H1 (cell line): ENCODE measurements at regions not wholly inside any gene's neighbourhood (a gene's known extent, or its start where the extent isn't known, plus 50 kb on each side); places are given as distances from the start of the nearest gene placed in this dataset.

ENCODE experiments used
- CTCF ChIA-PET: fragments of 300-600 bp; sonication (Branson Sonifier 250); formaldehyde crosslinking; loops from one replicate; lab custom pipeline; 2021; ENCODE audit not compliant: partially characterized antibody; lab: Charles Lee
- POLR2A ChIA-PET: fragments of 300-600 bp; sonication (Branson Sonifier 250); formaldehyde crosslinking; loops from one replicate; lab custom pipeline; 2021; ENCODE audit warnings: inconsistent platforms; ENCODE audit not compliant: partially characterized antibody; lab: Charles Lee
- DNase-seq, 2 experiments: peaks; one replicate each; pipeline versions ENCODE4 v3.0.0 to v3.0.0-alpha.2; 2010 to 2022; ENCODE audit warnings: low spot score in 2 of 2, low read depth in 1 of 2, mixed read lengths in 1 of 2
- FAIRE-seq: peaks from 2 replicates; lab custom pipeline; 2011; peaks lifted over from hg19 to GRCh38; lab: Jason Lieb, UNC
- H2AFZ ChIP-seq: 2 replicates; pipeline ENCODE4 v1.8.1; 2012; ENCODE audit warnings: low read length, inconsistent platforms
- H2AK5ac ChIP-seq: 2 replicates; pipeline ENCODE4 v1.6.1; 2013; ENCODE audit warnings: low read depth, low read length
- H2BK120ac ChIP-seq: replicated peaks from 2 replicates; pipeline ENCODE3; 2013; ENCODE audit warnings: low read depth, low read length, inconsistent platforms
- H2BK12ac ChIP-seq: 2 replicates; pipeline ENCODE4 v1.6.1; 2013; ENCODE audit warnings: low read depth, low read length
- H2BK15ac ChIP-seq: 2 replicates; pipeline ENCODE4 v1.6.1; 2013; ENCODE audit warnings: low read length
- H2BK20ac ChIP-seq: 2 replicates; pipeline ENCODE4 v1.6.1; 2013; ENCODE audit warnings: low read length
- H2BK5ac ChIP-seq: 2 replicates; pipeline ENCODE4 v1.6.1; 2013; ENCODE audit warnings: low read depth, low read length
- H3K14ac ChIP-seq: 2 replicates; pipeline ENCODE4 v1.6.1; 2013; ENCODE audit warnings: inconsistent platforms; ENCODE audit not compliant: insufficient read length
- H3K18ac ChIP-seq: 2 replicates; pipeline ENCODE4 v1.6.1; 2013; ENCODE audit warnings: low read length; ENCODE audit errors: extremely low read depth
- H3K23ac ChIP-seq: 2 replicates; pipeline ENCODE4 v1.6.1; 2013; ENCODE audit warnings: inconsistent platforms; ENCODE audit not compliant: insufficient read length
- H3K23me2 ChIP-seq: 2 replicates; pipeline ENCODE4 v1.6.1; 2013; ENCODE audit warnings: low read depth, low read length
- H3K27ac ChIP-seq: 2 replicates; pipeline ENCODE4 v1.6.1; 2011; ENCODE audit warnings: low read depth, low read length, inconsistent platforms
- H3K27me3 ChIP-seq, 4 experiments: replicated peaks in 1 of 4; 1 replicate in 1 of 4; 2 replicates in 3 of 4; pipeline versions ENCODE4 v1.6.1 to v1.8.1; 2011 to 2013; ENCODE audit warnings: low read length in 3 of 4, mild to moderate bottlenecking in 3 of 4, inconsistent platforms in 2 of 4, mixed read lengths in 2 of 4, moderate library complexity in 1 of 4; ENCODE audit not compliant: control insufficient read depth in 3 of 4, insufficient read depth in 3 of 4; ENCODE audit errors: extremely low read depth in 1 of 4
- H3K36me3 ChIP-seq, 4 experiments: 2 replicates each; pipeline versions ENCODE4 v1.6.1 to v1.8.1; 2011 to 2013; ENCODE audit warnings: mild to moderate bottlenecking in 4 of 4, low read length in 3 of 4, moderate library complexity in 2 of 4, control low read depth in 1 of 4, inconsistent platforms in 1 of 4; ENCODE audit not compliant: insufficient read depth in 4 of 4, control insufficient read depth in 2 of 4
- H3K4ac ChIP-seq: replicated peaks from 2 replicates; pipeline ENCODE3; 2013; ENCODE audit warnings: low read length, low read depth, mixed read lengths, inconsistent platforms; ENCODE audit not compliant: insufficient read length
- H3K4me1 ChIP-seq, 4 experiments: replicated peaks in 1 of 4; 1 replicate in 1 of 4; 2 replicates in 3 of 4; pipeline versions ENCODE4 v1.6.1 to v1.8.1; 2011 to 2013; ENCODE audit warnings: low read length in 3 of 4, inconsistent platforms in 2 of 4, mixed read lengths in 1 of 4; ENCODE audit not compliant: insufficient read depth in 4 of 4, control insufficient read depth in 3 of 4
- H3K4me2 ChIP-seq, 2 experiments: 2 replicates each; pipeline versions ENCODE4 v1.6.1 to v1.8.1; 2011 to 2013; ENCODE audit warnings: low read depth in 2 of 2, low read length in 2 of 2, control low read depth in 1 of 2, inconsistent platforms in 1 of 2, mild to moderate bottlenecking in 1 of 2; ENCODE audit not compliant: insufficient read depth in 1 of 2
- H3K4me3 ChIP-seq, 4 experiments: fragments of 200-600, 300-600 bp in 1 of 4; sonication (generic), shearing (Covaris generic), sonication (Bioruptor Twin) in 1 of 4; 2 replicates each; pipeline versions ENCODE4 v1.5.1 to v1.8.1; 2011 to 2016; ENCODE audit warnings: low read length in 4 of 4, low read depth in 3 of 4, control low read depth in 2 of 4, inconsistent platforms in 2 of 4, mild to moderate bottlenecking in 2 of 4, mixed read lengths in 1 of 4, moderate library complexity in 1 of 4; ENCODE audit not compliant: insufficient read depth in 2 of 4; ENCODE audit errors: extremely low read depth in 1 of 4
- H3K56ac ChIP-seq: replicated peaks from 2 replicates; pipeline ENCODE3; 2013; ENCODE audit warnings: low read depth, mild to moderate bottlenecking, mixed read lengths, low read length, inconsistent platforms; ENCODE audit not compliant: insufficient read length
- H3K79me1 ChIP-seq: 2 replicates; pipeline ENCODE4 v1.6.1; 2013; ENCODE audit warnings: low read depth, low read length, control low read depth
- H3K79me2 ChIP-seq, 2 experiments: 2 replicates each; pipeline versions ENCODE4 v1.6.1 to v1.8.1; 2012 to 2013; ENCODE audit warnings: low read length in 2 of 2, mild to moderate bottlenecking in 2 of 2, inconsistent platforms in 1 of 2; ENCODE audit not compliant: insufficient read depth in 2 of 2, control insufficient read depth in 1 of 2
- H3K9ac ChIP-seq, 4 experiments: replicated peaks in 1 of 4; 1 replicate in 1 of 4; 2 replicates in 3 of 4; pipeline versions ENCODE4 v1.6.1 to v1.8.1; 2011 to 2013; ENCODE audit warnings: low read depth in 3 of 4, low read length in 3 of 4, control low read depth in 2 of 4, mild to moderate bottlenecking in 2 of 4, moderate library complexity in 2 of 4, inconsistent platforms in 1 of 4; ENCODE audit errors: extremely low read depth in 1 of 4
- H3K9me3 ChIP-seq, 2 experiments: 2 replicates each; pipeline versions ENCODE4 v1.6.1 to v1.8.1; 2012 to 2013; ENCODE audit warnings: mild to moderate bottlenecking in 2 of 2, moderate library complexity in 2 of 2, control low read depth in 1 of 2, inconsistent platforms in 1 of 2, low read depth in 1 of 2, low read length in 1 of 2, mixed read lengths in 1 of 2; ENCODE audit not compliant: insufficient read depth in 2 of 2
- H4K20me1 ChIP-seq, 2 experiments: replicated peaks in 1 of 2; 2 replicates each; pipeline versions ENCODE3 to v1.8.1; 2011 to 2013; ENCODE audit warnings: inconsistent platforms in 2 of 2, low read length in 2 of 2, mild to moderate bottlenecking in 1 of 2; ENCODE audit not compliant: insufficient read depth in 2 of 2, control insufficient read depth in 1 of 2
- H4K5ac ChIP-seq: 2 replicates; pipeline ENCODE4 v1.6.1; 2013; ENCODE audit warnings: low read length, low read depth, mixed read lengths, inconsistent platforms; ENCODE audit not compliant: insufficient read length
- H4K8ac ChIP-seq: 2 replicates; pipeline ENCODE4 v1.8.0; 2013; ENCODE audit warnings: mild to moderate bottlenecking, moderate library complexity, low read length, inconsistent platforms; ENCODE audit not compliant: insufficient read depth; ENCODE audit errors: extremely low read depth
- H4K91ac ChIP-seq: replicated peaks from 2 replicates; pipeline ENCODE3; 2013; ENCODE audit warnings: low read length, mixed read lengths, inconsistent platforms; ENCODE audit not compliant: insufficient read length
- KDM4A ChIP-seq: IDR thresholded peaks from one replicate; pipeline ENCODE4 v1.7.1; 2012; ENCODE audit warnings: low read depth, mild to moderate bottlenecking, moderate library complexity, low read length, inconsistent platforms; ENCODE audit not compliant: severe bottlenecking
- SP4 ChIP-seq: IDR thresholded peaks from 2 replicates; pipeline ENCODE4 v1.6.1; 2012; ENCODE audit warnings: low read length, inconsistent platforms
- TCF12 ChIP-seq: IDR thresholded peaks from 2 replicates; pipeline ENCODE4 v1.6.1; 2011; ENCODE audit warnings: low read depth, mild to moderate bottlenecking, low read length
- WGBS, 2 experiments: shearing (Covaris generic) in 1 of 2; methylation state at CpG; one replicate each; pipeline versions ENCODE4 v1.1.6 to v1.1.7; 2013 to 2015; ENCODE audit warnings: low lambda C conversion rate in 2 of 2, mixed read lengths in 2 of 2, inconsistent platforms in 1 of 2, low coverage in 1 of 2, missing lambda C conversion rate in 1 of 2; ENCODE audit not compliant: insufficient replicate concordance in 2 of 2, insufficient coverage in 1 of 2, insufficient read length in 1 of 2; ENCODE audit errors: extremely low coverage in 1 of 2, missing lambda C conversion rate in 1 of 2; 5-methylcytosine and 5-hydroxymethylcytosine counted together

DNA sequence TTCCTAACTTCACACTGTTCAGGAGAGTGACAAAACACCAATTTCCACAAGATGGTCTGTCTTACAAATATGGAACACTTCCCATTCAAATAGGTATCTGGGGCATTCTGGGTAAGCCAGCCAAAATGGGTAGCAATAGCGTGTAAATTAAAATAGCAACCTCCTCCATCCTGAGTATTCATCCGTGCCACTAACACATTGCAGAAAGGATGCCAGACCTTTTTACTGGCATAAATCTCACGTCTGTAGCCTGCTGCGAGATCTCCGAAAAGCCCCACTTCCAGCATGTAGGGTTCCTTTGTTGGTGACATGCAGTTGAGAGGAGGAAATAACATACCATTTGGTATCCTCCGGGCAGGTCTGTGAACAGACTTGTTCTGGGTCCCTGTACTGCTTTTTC lies 52.7 kb upstream of the RAI2 start:
- TF ChIP-seq TCF12 (no peak), SP4 (no peak), KDM4A (no peak)
- H3K79me1 ChIP-seq: no peaks in the 10 kb centered on the region

More for the DNA sequence above, 52.7 kb upstream of the RAI2 start:
- no peak overlapping the region for H3K4me3 ChIP-seq
- no peak overlapping the region for H3K14ac ChIP-seq
- POLR2A ChIA-PET: no interaction called here
- H3K4me2 ChIP-seq: no peak overlapping the region
- FAIRE-seq: no peak
- H3K36me3 ChIP-seq: no peaks in the 10 kb centered on the region
- no peak overlapping the region for H4K91ac ChIP-seq
- no peak overlapping the region for H4K8ac ChIP-seq
- H3K23ac ChIP-seq: no peak overlapping the region
- H3K9ac ChIP-seq: no peak overlapping the region
- H2AK5ac ChIP-seq: no peak overlapping the region
- 98% methylated on average over 6 of the region's 6 CpGs; no CpG with 5 or more reads in 1 of the 2 experiments for WGBS, 2 experiments
- H4K5ac ChIP-seq: no peak overlapping the region
- no peak for DNase-seq
- no peaks in the 10 kb centered on the region for H3K79me2 ChIP-seq
- H3K9me3 ChIP-seq: no peaks in the 10 kb centered on the region
- no peaks in the 10 kb centered on the region for H3K27me3 ChIP-seq
- H3K56ac ChIP-seq: no peak overlapping the region
- no peak overlapping the region for H2BK12ac ChIP-seq
- no peaks in the 10 kb centered on the region for H3K23me2 ChIP-seq
- H4K20me1 ChIP-seq: no peaks in the 10 kb centered on the region
- CTCF ChIA-PET: no interaction called here
- H2BK20ac ChIP-seq: no peak overlapping the region
- H3K18ac ChIP-seq: no peak overlapping the region
- H2AFZ ChIP-seq: no peak overlapping the region
- no peak overlapping the region for H2BK5ac ChIP-seq
- H3K4ac ChIP-seq: no peak overlapping the region
- H2BK15ac ChIP-seq: no peak overlapping the region
- no peak overlapping the region for H2BK120ac ChIP-seq
- H3K27ac ChIP-seq: no peak overlapping the region
- no peaks in the 10 kb centered on the region for H3K4me1 ChIP-seq
